ENCODE measurements at regions not wholly inside any gene's neighbourhood (a gene's known extent, or its start where the extent isn't known, plus 50 kb on each side); places are given as distances from the start of the nearest gene placed in this dataset.

- TF ChIP-seq POLR2A (IDR thresholded peaks at IDR 0.05) (no peak), CTCF (IDR thresholded peaks at IDR 0.05) (no peak)
Measured at GRCh38 chr14:96624661-96625425, 122.7 kb downstream of the PAPOLA start.
